ENCODE measurements at regions not wholly inside any gene's neighbourhood (a gene's known extent, or its start where the extent isn't known, plus 50 kb on each side); places are given as distances from the start of the nearest gene placed in this dataset.
"Not testable (repeated sequence)": the region's sequence is repeated elsewhere in the genome, so short reads cannot be mapped to it uniquely, and the experiment has no call there.

DNA sequence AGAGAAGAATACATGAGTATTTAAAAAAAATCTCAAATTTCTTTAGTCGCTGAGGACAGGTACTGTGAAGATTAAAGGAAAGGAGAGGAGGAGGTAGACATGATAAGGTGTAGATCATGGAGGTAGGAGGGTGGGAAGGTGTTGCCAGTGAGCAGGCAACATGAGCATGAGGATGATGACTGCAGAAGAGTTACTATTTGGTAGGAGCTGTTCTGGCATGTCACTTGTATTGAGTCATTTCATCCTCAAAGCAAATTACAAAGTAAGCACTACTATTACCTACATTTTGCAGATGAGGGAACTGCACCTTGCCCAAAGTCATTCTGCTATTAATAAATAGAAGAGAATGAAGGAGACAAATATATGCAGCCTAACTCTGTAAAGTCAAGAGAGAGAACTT is 435.8 kb upstream of the KLF12 start:
- ChIA-PET CTCF (interaction anchor here (0.7 kb wide), 1 partner anchor 534 kb away, joined by 3 read pairs; no protein-coding TSS in a partner anchor), POLR2A (no interaction called here)
- Mint-ChIP-seq H3K4me3 (no peak overlapping the region), H3K36me3 (ENCODE audit: low read depth) (no peaks in the 10 kb centered on the region), H3K27me3 (peaks cover 12% of the 10 kb centered on the region), H3K9me3 (ENCODE audit: low read depth) (no peaks in the 10 kb centered on the region), H3K4me1 (peaks cover 3% of the 10 kb centered on the region), H3K27ac (no peak overlapping the region)
- DNase-seq (no peak), ATAC-seq (no peak)
- intact Hi-C loops (cut with DNase I, micrococcal nuclease): loop anchor here in 1 of 2 experiments (5.0 kb wide), 1 partner anchor 647 kb away; no protein-coding TSS in a partner anchor

DNA sequence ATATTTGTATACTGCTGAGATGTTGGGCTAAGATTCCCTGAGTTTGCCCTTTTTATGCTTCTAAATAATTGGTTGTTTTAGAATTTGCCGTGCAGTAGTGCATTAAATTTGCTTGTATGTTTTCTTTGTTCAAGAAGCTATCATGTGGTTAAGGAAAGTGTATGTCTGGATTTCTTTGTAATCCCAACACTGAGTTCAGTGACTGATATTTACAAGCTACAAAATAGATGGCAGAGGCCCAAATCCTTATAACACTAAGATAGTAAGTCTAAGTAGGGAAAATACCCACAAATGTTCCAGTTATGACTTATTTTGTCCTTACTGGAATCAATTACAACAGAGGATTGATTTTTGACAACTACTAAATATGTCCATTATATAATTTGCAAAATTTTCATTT is 435.0 kb upstream of the KLF12 start:
- Mint-ChIP-seq H3K27me3 (peaks cover 8% of the 10 kb centered on the region), H3K27ac (no peak overlapping the region), H3K9me3 (ENCODE audit: low read depth) (no peaks in the 10 kb centered on the region), H3K36me3 (ENCODE audit: low read depth) (no peaks in the 10 kb centered on the region), H3K4me1 (no peaks in the 10 kb centered on the region), H3K4me3 (no peak overlapping the region)
- no peak for ATAC-seq
- ChIA-PET POLR2A (no interaction called here), CTCF (interaction anchor here (0.6 to 0.7 kb wide), 3 partner anchors 24 to 533 kb away, joined by 3 read pairs; no protein-coding TSS in a partner anchor)
- intact Hi-C loops (cut with DNase I, micrococcal nuclease): no loop called here
- no peak for DNase-seq

DNA sequence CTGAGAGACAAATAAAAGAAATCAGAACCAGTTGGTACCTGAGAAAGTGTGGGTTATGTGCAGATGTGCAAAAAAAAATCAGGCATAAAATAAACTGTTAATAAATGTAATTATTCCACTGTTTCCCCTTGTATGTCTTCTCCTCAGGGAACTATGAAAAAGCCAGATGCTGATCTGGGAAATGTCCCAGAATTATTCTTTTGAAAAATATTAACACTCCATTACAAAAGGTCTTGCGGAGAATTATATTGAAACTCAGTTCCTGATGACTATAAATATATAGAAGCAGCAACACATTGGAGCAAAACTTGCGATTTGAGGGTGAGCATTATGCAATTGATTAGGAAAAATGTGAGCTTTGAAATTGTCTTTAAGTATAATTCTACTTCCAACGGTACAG is 433.3 kb upstream of the KLF12 start:
- Mint-ChIP-seq H3K27me3 (peaks cover 6% of the 10 kb centered on the region), H3K27ac (no peak overlapping the region), H3K9me3 (ENCODE audit: low read depth) (no peaks in the 10 kb centered on the region), H3K4me3 (no peak overlapping the region), H3K4me1 (no peaks in the 10 kb centered on the region), H3K36me3 (ENCODE audit: low read depth) (no peaks in the 10 kb centered on the region)
- no peak for DNase-seq
- ChIA-PET POLR2A (no interaction called here), CTCF (no interaction called here)
- intact Hi-C loops (cut with DNase I, micrococcal nuclease): no loop called here
- ATAC-seq: no peak

DNA sequence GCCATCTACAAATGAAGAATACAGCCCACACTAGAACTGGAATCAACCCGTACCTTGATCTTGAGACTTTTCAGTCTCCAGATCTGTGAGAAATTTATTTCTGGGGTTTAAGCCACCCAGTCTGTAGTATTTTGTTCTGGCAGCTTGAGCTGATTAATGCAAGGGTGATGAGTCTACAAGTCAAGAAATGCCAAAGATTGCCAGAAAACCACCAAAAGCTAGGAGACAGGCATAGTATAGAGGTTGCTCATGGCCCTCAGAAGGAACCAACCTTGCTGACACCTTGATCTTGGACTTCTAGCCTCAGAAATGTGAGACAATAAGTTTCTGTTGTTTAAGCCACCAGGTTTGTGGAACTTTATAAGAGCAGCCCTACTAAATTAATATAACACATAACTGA is 428.2 kb upstream of the KLF12 start:
- no peak overlapping the region for H3K4me3 Mint-ChIP-seq
- no peaks in the 10 kb centered on the region for H3K9me3 Mint-ChIP-seq (ENCODE audit: low read depth)
- intact Hi-C loops (cut with DNase I, micrococcal nuclease): no loop called here
- no peak overlapping the region for H3K27ac Mint-ChIP-seq
- no peaks in the 10 kb centered on the region for H3K4me1 Mint-ChIP-seq
- POLR2A ChIA-PET: no interaction called here
- ATAC-seq: no peak
- H3K27me3 Mint-ChIP-seq: peaks cover 4% of the 10 kb centered on the region
- H3K36me3 Mint-ChIP-seq (ENCODE audit: low read depth): no peaks in the 10 kb centered on the region
- CTCF ChIA-PET: no interaction called here
- DNase-seq: no peak

DNA sequence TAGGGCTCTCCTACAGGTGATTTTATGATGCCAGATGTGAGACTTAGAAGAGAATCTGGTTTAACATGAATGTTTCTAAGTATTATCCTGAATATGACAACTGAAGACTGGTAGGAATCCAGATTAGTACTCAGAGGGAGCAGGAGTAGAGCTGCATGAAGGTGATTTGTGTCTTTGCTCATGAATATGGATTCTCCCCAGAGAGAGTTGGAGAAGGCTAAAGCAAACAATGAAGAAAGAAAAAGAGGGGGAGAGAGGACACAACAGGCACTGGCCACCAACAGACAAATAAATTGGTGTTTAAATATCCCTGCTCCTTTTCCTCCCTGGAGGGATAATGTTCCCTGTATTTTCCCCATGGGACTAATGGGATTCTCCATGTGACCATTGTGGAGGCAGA is 427.0 kb upstream of the KLF12 start:
- H3K4me1 Mint-ChIP-seq: no peaks in the 10 kb centered on the region
- intact Hi-C loops (cut with DNase I, micrococcal nuclease): no loop called here
- H3K27ac Mint-ChIP-seq: no peak overlapping the region
- ChIA-PET CTCF (no interaction called here), POLR2A (no interaction called here)
- DNase-seq (no peak), ATAC-seq (no peak)
- no peaks in the 10 kb centered on the region for H3K27me3 Mint-ChIP-seq
- no peaks in the 10 kb centered on the region for H3K36me3 Mint-ChIP-seq (ENCODE audit: low read depth)
- no peak overlapping the region for H3K4me3 Mint-ChIP-seq
- H3K9me3 Mint-ChIP-seq (ENCODE audit: low read depth): no peaks in the 10 kb centered on the region

DNA sequence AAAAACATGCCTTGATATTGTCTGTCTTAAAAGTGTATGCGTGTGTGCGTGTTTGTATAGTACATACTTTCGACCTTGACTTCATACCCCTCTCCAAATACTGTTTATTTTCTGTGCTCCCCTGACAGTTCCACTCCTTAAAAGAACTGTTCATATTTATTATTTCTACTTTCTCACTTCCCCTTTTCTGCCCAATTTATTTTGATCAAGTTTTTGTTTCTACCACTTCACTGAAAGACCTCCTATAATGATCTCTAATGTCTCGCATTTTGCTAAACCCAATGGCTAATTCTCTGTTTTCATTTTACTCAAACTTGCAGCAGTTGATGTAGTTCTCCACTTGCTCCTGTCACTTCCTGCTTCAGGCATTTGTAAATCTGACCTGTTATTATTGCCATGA is 426.1 kb upstream of the KLF12 start:
- ChIA-PET POLR2A (no interaction called here), CTCF (no interaction called here)
- Mint-ChIP-seq H3K27me3 (no peaks in the 10 kb centered on the region), H3K27ac (no peak overlapping the region), H3K4me3 (no peak overlapping the region), H3K9me3 (ENCODE audit: low read depth) (no peaks in the 10 kb centered on the region), H3K36me3 (ENCODE audit: low read depth) (no peaks in the 10 kb centered on the region), H3K4me1 (no peaks in the 10 kb centered on the region)
- intact Hi-C loops (cut with DNase I, micrococcal nuclease): no loop called here
- DNase-seq (no peak), ATAC-seq (no peak)

DNA sequence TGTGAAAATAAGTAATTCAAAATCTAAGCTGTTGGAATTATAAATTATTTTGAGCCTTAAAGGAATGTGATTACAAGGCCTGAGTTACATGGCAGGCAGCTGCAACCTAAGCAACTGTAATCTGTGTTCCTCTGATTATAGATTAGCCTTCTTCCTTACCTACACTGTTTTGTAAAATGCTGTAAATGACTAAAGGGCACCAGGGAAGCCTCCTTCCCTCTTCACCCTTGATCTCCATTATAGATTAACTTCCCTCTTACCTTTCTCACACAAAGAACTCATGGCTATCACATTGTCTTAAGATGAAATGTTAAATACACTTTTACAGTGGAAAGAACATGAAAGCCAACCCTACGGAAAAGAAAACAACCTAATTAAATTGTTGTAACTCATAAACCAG is 423.7 kb upstream of the KLF12 start:
- CTCF ChIA-PET: no interaction called here
- Mint-ChIP-seq H3K27ac (no peak overlapping the region), H3K9me3 (ENCODE audit: low read depth) (no peaks in the 10 kb centered on the region), H3K4me1 (no peaks in the 10 kb centered on the region), H3K36me3 (ENCODE audit: low read depth) (no peaks in the 10 kb centered on the region), H3K4me3 (no peak overlapping the region), H3K27me3 (no peaks in the 10 kb centered on the region)
- POLR2A ChIA-PET: no interaction called here
- DNase-seq (no peak), ATAC-seq (no peak)
- intact Hi-C loops (cut with DNase I, micrococcal nuclease): no loop called here

DNA sequence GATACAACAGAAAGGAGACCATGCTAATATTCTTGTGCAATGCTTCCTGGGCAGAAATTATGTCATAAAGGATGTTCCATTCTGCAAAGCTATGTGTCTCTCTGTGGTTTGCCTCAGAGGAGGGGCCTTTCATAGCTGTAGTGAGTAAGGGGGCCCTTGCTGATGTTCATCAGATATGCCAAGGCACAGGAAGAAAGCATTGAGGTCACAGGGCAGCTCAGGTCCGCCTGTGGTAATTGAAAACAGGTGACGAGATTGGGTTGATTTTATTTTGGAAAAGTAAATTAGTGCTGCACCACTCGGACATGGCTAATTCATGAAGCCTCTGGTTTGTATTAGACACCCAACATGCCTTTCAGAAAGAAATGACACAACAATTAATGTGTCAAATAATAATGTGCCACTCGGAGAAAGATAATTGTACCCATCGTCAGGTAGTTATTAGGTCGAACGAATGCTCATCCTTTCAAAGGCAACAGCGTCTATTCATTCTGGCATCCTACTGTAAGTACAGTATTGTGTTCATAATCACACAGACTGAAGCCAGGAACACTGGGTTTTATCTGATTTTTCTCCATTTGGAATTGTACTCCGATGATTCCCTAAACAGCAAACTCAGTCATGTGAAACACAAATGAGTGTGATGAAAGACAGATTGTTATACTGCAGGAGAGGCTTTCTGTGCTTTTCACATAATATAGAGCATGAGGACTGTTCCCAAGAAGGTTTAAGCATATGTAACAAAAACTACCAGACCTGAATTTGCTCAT is 421.6 kb upstream of the KLF12 start:
- H3K4me1 Mint-ChIP-seq: no peaks in the 10 kb centered on the region
- intact Hi-C loops (cut with DNase I, micrococcal nuclease): no loop called here
- no peak overlapping the region for H3K27ac Mint-ChIP-seq
- DNase-seq (no peak), ATAC-seq (no peak)
- no peaks in the 10 kb centered on the region for H3K36me3 Mint-ChIP-seq (ENCODE audit: low read depth)
- CTCF ChIA-PET: no interaction called here
- H3K27me3 Mint-ChIP-seq: no peaks in the 10 kb centered on the region
- no peaks in the 10 kb centered on the region for H3K9me3 Mint-ChIP-seq (ENCODE audit: low read depth)
- POLR2A ChIA-PET: no interaction called here
- H3K4me3 Mint-ChIP-seq: no peak overlapping the region

DNA sequence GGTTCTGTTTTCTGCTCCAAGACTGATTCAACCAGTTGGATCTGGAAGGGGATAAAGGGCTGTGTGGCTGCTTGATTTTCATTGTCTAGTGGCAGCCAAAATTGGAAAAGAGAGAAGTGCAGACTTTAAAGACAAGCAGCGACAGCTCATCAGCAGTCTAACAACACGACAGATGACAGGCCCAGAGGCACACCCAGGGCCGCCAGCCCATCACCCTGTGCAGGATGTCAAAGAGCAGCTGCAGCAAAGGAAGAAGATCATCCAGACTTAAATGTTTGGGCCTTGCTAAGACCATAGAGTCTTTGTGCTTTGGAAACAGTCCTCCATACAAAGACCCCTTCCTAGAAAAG is 421.0 kb upstream of the KLF12 start:
- Mint-ChIP-seq H3K9me3 (ENCODE audit: low read depth) (no peaks in the 10 kb centered on the region), H3K36me3 (ENCODE audit: low read depth) (no peaks in the 10 kb centered on the region), H3K27ac (no peak overlapping the region), H3K27me3 (no peaks in the 10 kb centered on the region), H3K4me1 (peaks cover 1% of the 10 kb centered on the region), H3K4me3 (no peak overlapping the region)
- CTCF ChIA-PET: interaction anchor here (0.8 kb wide), 1 partner anchor 216 kb away, joined by 4 read pairs; no protein-coding TSS in a partner anchor
- intact Hi-C loops (cut with DNase I, micrococcal nuclease): no loop called here
- DNase-seq (no peak), ATAC-seq (no peak)
- POLR2A ChIA-PET: no interaction called here

DNA sequence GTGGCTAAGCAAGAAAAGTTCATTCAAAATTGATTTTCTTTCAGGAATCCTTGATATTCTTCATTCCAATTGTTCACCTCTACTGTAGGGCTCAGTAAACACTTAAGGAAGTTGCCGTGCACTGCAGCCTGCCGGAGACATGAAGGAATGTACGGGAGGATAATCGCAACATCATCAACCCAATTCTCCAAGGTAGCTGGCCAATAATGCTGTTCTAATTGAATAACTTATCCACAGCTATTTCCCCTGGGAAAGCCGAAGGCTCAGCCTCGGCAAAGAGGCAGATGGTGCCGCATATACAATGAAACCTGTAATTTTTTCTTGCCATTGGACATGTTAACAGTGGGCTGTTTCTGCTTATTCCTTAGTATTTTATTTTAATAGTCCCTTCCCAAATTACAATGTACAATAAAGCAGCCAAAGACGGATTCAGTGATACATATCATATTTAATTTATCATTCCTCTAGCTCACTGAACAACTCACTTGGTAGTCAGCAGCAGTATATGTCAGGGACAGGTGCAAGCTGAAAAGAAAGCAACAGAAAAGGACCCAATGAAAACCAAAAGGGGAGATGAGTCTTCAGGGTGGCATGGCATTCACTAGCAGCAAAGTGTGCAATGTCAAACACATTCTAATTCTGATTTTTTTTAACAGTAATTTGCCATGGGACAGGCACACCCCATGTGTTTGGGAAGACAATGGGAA is 420.5 kb upstream of the KLF12 start:
- no peak overlapping the region for H3K4me3 Mint-ChIP-seq
- no peaks in the 10 kb centered on the region for H3K27me3 Mint-ChIP-seq
- H3K4me1 Mint-ChIP-seq: peaks cover 6% of the 10 kb centered on the region
- DNase-seq (no peak), ATAC-seq (no peak)
- ChIA-PET CTCF (interaction anchor here (0.8 kb wide), 1 partner anchor 215 kb away, joined by 4 read pairs; no protein-coding TSS in a partner anchor), POLR2A (no interaction called here)
- no peaks in the 10 kb centered on the region for H3K9me3 Mint-ChIP-seq (ENCODE audit: low read depth)
- intact Hi-C loops (cut with DNase I, micrococcal nuclease): no loop called here
- H3K27ac Mint-ChIP-seq: no peak overlapping the region
- no peaks in the 10 kb centered on the region for H3K36me3 Mint-ChIP-seq (ENCODE audit: low read depth)

DNA sequence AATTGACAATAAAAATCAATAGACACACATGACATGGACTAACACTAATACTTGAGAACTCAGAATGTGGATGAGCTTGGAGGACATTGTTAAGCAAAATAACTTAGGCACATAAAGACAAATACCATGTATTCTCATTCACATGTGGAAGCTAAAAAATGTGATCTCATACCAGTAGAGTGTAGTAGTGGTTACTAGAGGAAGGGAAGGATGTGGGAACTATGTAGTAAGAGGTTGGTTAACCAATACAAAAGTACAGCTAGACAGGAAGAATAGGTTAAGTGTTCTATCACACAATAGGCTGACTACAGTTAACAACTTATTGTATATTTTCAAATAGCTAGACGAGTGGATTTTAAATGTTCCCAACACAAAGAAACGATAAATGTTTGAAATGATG is 415.8 kb upstream of the KLF12 start:
- Mint-ChIP-seq H3K4me3 (no peak overlapping the region), H3K4me1 (peaks cover 9% of the 10 kb centered on the region), H3K27me3 (peaks cover 2% of the 10 kb centered on the region), H3K36me3 (ENCODE audit: low read depth) (no peaks in the 10 kb centered on the region), H3K9me3 (ENCODE audit: low read depth) (no peaks in the 10 kb centered on the region), H3K27ac (no peak overlapping the region)
- POLR2A ChIA-PET: no interaction called here
- intact Hi-C loops (cut with DNase I, micrococcal nuclease): no loop called here
- CTCF ChIA-PET: interaction anchor here (1.5 kb wide), 1 partner anchor 23 kb away, joined by 3 read pairs; no protein-coding TSS in a partner anchor
- DNase-seq (no peak), ATAC-seq (peak; percentile 68)

DNA sequence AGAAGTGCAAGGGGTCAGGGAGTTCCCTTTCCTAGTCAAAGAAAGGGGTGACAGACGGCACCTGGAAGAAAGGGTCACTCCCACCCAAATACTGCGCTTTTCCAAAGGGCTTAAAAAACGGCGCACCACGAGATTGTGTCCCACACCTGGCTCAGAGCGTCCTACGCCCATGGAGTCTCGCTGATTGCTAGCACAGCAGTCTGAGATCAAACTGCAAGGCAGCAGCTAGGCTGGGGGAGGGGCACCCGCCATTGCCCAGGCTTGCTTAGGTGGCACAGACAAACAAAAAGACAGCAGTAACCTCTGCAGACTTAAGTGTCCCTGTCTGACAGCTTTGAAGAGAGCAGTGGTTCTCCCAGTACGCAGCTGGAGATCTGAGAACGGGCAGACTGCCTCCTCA is 402.4 kb upstream of the KLF12 start:
- DNase-seq; H3K27ac Mint-ChIP-seq; H3K27me3 Mint-ChIP-seq; H3K9me3 Mint-ChIP-seq (ENCODE audit: low read depth); H3K4me3 Mint-ChIP-seq; CTCF ChIA-PET; POLR2A ChIA-PET; ATAC-seq; H3K36me3 Mint-ChIP-seq (ENCODE audit: low read depth); H3K4me1 Mint-ChIP-seq; intact Hi-C loops (cut with DNase I, micrococcal nuclease): not testable (repeated sequence)

All from activated CD4-positive, alpha-beta T cell treated with anti-CD3 and anti-CD28 coated beads for 36 hours (primary cell).